PC-9 (cell line): ENCODE measurements at regions not wholly inside any gene's neighbourhood (a gene's known extent, or its start where the extent isn't known, plus 50 kb on each side); places are given as distances from the start of the nearest gene placed in this dataset.

Source experiments
- BruUV-seq: library from RNA; stranded (reverse); fragments of 400-500 nt; replicated peaks from 2 replicates; lab custom pipeline; 2021; lab: Mats Ljungman, UMichigan
- CTCF ChIA-PET: fragments of 300-600 bp; sonication (Branson Sonifier 250); formaldehyde crosslinking; loops from one replicate; lab custom pipeline; 2022; ENCODE audit warnings: antibody characterized with exemption; lab: Charles Lee
- POLR2A ChIA-PET: fragments of 300-600 bp; sonication (Branson Sonifier 250); formaldehyde crosslinking; loops from one replicate; lab custom pipeline; 2022; ENCODE audit warnings: antibody characterized with exemption; ENCODE audit not compliant: unreplicated experiment; lab: Charles Lee
- DNase-seq, 2 experiments: peaks; one replicate each; pipeline versions ENCODE4 v3.0.0 to v3.0.0-alpha.2; 2015 to 2022; ENCODE audit warnings: mixed read lengths in 1 of 2
- H2AFZ ChIP-seq: fragments of 200-600 bp; sonication (generic); 2 replicates; pipeline ENCODE4 v1.8.1; 2017; ENCODE audit warnings: antibody characterized with exemption
- H3F3A ChIP-seq: fragments of 200-600 bp; sonication (generic); 2 replicates; pipeline ENCODE4 v1.8.1; 2017; ENCODE audit warnings: antibody characterized with exemption, mild to moderate bottlenecking, low read depth; ENCODE audit not compliant: insufficient read depth
- H3K27ac ChIP-seq: fragments of 200-600 bp; sonication (generic); 2 replicates; pipeline ENCODE4 v1.6.1; 2016; ENCODE audit warnings: mixed run types
- H3K27me3 ChIP-seq: fragments of 200-600 bp; sonication (generic); 2 replicates; pipeline ENCODE4 v1.6.1; 2016; ENCODE audit warnings: low read depth, mixed run types; ENCODE audit not compliant: insufficient read depth
- H3K36me3 ChIP-seq: fragments of 200-600 bp; sonication (generic); 2 replicates; pipeline ENCODE4 v1.6.1; 2016; ENCODE audit warnings: low read depth, mixed run types
- H3K4me1 ChIP-seq: fragments of 200-600 bp; sonication (generic); replicated peaks from 2 replicates; pipeline ENCODE4 v1.6.1; 2016; ENCODE audit warnings: mixed run types; ENCODE audit not compliant: insufficient read depth
- H3K4me2 ChIP-seq: fragments of 200-600 bp; sonication (generic); 2 replicates; pipeline ENCODE4 v1.6.1; 2017; ENCODE audit warnings: mixed run types
- H3K4me3 ChIP-seq: fragments of 200-600 bp; sonication (generic); 2 replicates; pipeline ENCODE4 v1.6.1; 2016; ENCODE audit warnings: mixed run types
- H3K79me2 ChIP-seq: fragments of 200-600 bp; sonication (generic); 2 replicates; pipeline ENCODE4 v1.6.1; 2017; ENCODE audit warnings: low read depth, mixed run types
- H3K9me2 ChIP-seq: fragments of 200-600 bp; sonication (generic); 2 replicates; pipeline ENCODE4 v1.8.1; 2017; ENCODE audit warnings: mild to moderate bottlenecking; ENCODE audit not compliant: insufficient read depth
- H3K9me3 ChIP-seq: fragments of 200-600 bp; sonication (generic); 2 replicates; pipeline ENCODE4 v1.8.1; 2016; ENCODE audit warnings: low read depth; ENCODE audit not compliant: insufficient read depth
- H4K20me1 ChIP-seq: fragments of 200-600 bp; sonication (generic); 2 replicates; pipeline ENCODE4 v1.8.1; 2017; ENCODE audit not compliant: insufficient read depth
- EZH2 ChIP-seq: fragments of 200-600 bp; sonication (generic); IDR thresholded peaks from 2 replicates; pipeline ENCODE4 v1.8.0; 2017; ENCODE audit warnings: antibody characterized with exemption, low read depth
- intact Hi-C: fragments of 100-400 bp; cut with micrococcal nuclease; formaldehyde crosslinking; loops from one replicate; pipeline ENCODE4 v1.10.0; 2022; ENCODE audit not compliant: unreplicated experiment
- TF ChIP-seq, protein P1 (sequence below): fragments of 200-600 bp; sonication (generic); conservative IDR thresholded peaks from 2 replicates; pipeline ENCODE4 v1.6.1; 2017; ENCODE audit warnings: mixed run types, antibody characterized with exemption, mild to moderate bottlenecking, moderate library complexity

DNA sequence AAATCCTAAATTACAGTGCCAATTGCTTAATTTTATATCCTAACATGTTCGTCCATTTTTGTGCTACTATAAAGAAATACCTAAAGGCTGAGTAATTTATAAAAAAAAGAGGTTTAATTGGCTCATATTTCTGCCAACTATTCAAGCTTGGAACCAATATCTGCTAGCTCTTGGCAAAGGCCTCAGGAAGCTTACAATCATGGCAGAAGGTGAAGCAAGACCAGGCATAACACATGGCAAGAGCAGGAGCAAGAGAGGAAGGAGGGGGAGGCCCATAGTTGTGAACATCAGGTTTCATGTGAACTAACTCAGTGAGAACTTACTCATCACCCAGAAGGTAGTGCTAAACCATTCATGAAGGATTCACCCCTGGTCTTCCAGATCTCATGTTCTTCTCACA, 494.3 kb downstream of the CCER1 start:
- DNase-seq: no peak
- no peak for TF ChIP-seq EZH2
- TF ChIP-seq, protein P1, sequence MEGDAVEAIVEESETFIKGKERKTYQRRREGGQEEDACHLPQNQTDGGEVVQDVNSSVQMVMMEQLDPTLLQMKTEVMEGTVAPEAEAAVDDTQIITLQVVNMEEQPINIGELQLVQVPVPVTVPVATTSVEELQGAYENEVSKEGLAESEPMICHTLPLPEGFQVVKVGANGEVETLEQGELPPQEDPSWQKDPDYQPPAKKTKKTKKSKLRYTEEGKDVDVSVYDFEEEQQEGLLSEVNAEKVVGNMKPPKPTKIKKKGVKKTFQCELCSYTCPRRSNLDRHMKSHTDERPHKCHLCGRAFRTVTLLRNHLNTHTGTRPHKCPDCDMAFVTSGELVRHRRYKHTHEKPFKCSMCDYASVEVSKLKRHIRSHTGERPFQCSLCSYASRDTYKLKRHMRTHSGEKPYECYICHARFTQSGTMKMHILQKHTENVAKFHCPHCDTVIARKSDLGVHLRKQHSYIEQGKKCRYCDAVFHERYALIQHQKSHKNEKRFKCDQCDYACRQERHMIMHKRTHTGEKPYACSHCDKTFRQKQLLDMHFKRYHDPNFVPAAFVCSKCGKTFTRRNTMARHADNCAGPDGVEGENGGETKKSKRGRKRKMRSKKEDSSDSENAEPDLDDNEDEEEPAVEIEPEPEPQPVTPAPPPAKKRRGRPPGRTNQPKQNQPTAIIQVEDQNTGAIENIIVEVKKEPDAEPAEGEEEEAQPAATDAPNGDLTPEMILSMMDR: no peak
- BruUV-seq: no TSS peak
- H3K4me2 ChIP-seq: no peak overlapping the region
- H3F3A ChIP-seq: no peaks in the 10 kb centered on the region
- no peaks in the 10 kb centered on the region for H3K36me3 ChIP-seq
- no peak overlapping the region for H2AFZ ChIP-seq
- H3K4me1 ChIP-seq: no peaks in the 10 kb centered on the region
- H4K20me1 ChIP-seq: no peaks in the 10 kb centered on the region
- no peaks in the 10 kb centered on the region for H3K27me3 ChIP-seq
- 0 out of 2 replicates have a peak, but pooled peaks cover 6% of the 10 kb centered on the region for H3K9me2 ChIP-seq
- H3K9me3 ChIP-seq: no peaks in the 10 kb centered on the region
- no peak overlapping the region for H3K27ac ChIP-seq
- no peak overlapping the region for H3K4me3 ChIP-seq
- CTCF ChIA-PET: no interaction called here
- no peaks in the 10 kb centered on the region for H3K79me2 ChIP-seq
- POLR2A ChIA-PET: no interaction called here
- intact Hi-C loops: no loop called here

DNA sequence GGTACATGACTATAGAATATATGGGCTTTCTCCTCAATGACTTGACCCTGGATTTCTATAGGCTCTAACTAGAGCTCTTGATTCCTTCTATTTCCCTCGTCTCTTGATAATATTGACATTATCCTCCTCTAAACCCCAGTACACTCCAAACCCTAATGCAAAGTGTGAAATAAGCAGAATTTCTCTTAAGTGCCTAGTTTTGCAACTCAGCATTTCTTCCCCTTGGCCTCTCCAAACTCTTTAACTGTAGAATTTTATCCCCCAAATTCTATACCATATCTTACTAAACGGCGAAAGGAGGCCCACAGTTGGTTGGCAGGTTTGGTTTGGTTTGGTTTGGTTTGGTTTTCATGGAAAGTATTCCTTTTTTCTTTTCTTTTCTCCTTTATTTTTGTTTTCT, 498.7 kb downstream of the CCER1 start:
- no peaks in the 10 kb centered on the region for H3K79me2 ChIP-seq
- H3K4me3 ChIP-seq: no peak overlapping the region
- ChIA-PET POLR2A (interaction anchor here (0.6 kb wide), 1 partner anchor 179 kb away, joined by 4 read pairs; no protein-coding TSS in a partner anchor), CTCF (no interaction called here)
- TF ChIP-seq EZH2: no peak
- TF ChIP-seq, protein P1: no peak
- BruUV-seq: no TSS peak
- H3K9me3 ChIP-seq: no peaks in the 10 kb centered on the region
- intact Hi-C loops: no loop called here
- H3K9me2 ChIP-seq: no peaks in the 10 kb centered on the region
- no peaks in the 10 kb centered on the region for H4K20me1 ChIP-seq
- no peak overlapping the region for H3K27ac ChIP-seq
- H3K36me3 ChIP-seq: no peaks in the 10 kb centered on the region
- H2AFZ ChIP-seq: 0 out of 2 replicates have a peak overlapping the region, but pooled peaks have one; percentile 26
- no peaks in the 10 kb centered on the region for H3K27me3 ChIP-seq
- no peaks in the 10 kb centered on the region for H3F3A ChIP-seq
- no peak for DNase-seq
- H3K4me2 ChIP-seq: no peak overlapping the region
- H3K4me1 ChIP-seq: no peaks in the 10 kb centered on the region

DNA sequence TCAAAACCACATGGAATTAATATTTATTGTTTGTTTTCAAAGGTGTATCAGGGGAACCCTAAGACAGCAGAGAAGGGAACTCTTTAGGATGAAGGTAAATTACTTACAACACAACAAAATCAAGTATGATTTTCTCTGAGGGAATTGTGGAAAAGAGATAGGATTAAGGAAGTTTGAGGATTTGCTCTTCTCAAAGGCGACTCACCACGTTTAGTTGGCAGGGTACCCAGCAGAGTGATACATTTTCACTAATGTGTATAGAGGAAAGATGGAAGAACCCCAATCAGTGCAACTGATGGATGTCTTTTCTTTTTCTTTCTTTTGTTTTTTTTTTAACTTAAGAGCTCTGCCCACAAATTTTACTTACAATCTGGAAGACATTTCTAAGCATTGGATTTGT, 499.2 kb downstream of the CCER1 start:
- TF ChIP-seq, protein P1: no peak
- TF ChIP-seq EZH2: no peak
- 0 out of 2 replicates have a peak overlapping the region, but pooled peaks have one; percentile 26 for H2AFZ ChIP-seq
- no peaks in the 10 kb centered on the region for H3K27me3 ChIP-seq
- ChIA-PET CTCF (no interaction called here), POLR2A (interaction anchor here (0.6 kb wide), 1 partner anchor 179 kb away, joined by 4 read pairs; no protein-coding TSS in a partner anchor)
- intact Hi-C loops: no loop called here
- no peaks in the 10 kb centered on the region for H4K20me1 ChIP-seq
- no peaks in the 10 kb centered on the region for H3K79me2 ChIP-seq
- H3F3A ChIP-seq: no peaks in the 10 kb centered on the region
- H3K36me3 ChIP-seq: no peaks in the 10 kb centered on the region
- no TSS peak for BruUV-seq
- no peak overlapping the region for H3K4me3 ChIP-seq
- H3K27ac ChIP-seq: no peak overlapping the region
- DNase-seq: no peak
- no peaks in the 10 kb centered on the region for H3K9me2 ChIP-seq
- H3K9me3 ChIP-seq: no peaks in the 10 kb centered on the region
- no peaks in the 10 kb centered on the region for H3K4me1 ChIP-seq
- H3K4me2 ChIP-seq: no peak overlapping the region
